Heart left ventricle (tissue), 13 donors: ENCODE measurements at regions not wholly inside any gene's neighbourhood (a gene's known extent, or its start where the extent isn't known, plus 50 kb on each side); places are given as distances from the start of the nearest gene placed in this dataset.

Source experiments
- CTCF ChIP-seq, 12 donors: fragments of 200-600 bp; sonication (generic) in 4 of 12; IDR thresholded peaks; one replicate each; pipeline versions ENCODE4 v1.5.0 to v1.8.0; 2018 to 2022; ENCODE audit warnings: antibody characterized with exemption in 12 of 12, mild to moderate bottlenecking in 5 of 12
- POLR2A ChIP-seq, 2 donors: fragments of 450-650 bp; IDR thresholded peaks; one replicate each; pipeline ENCODE4 v1.6.1; 2017; ENCODE audit warnings: antibody characterized with exemption in 2 of 2, mild to moderate bottlenecking in 2 of 2, moderate library complexity in 2 of 2
- donor health status: ischemic (EF 13 %, LVEDD 7.1; RV severe dilation, severe dysfunction).
- donor health status: DM: no; HTN: yes; CAD: no.
- donor health status: DM: no; HTN: no; CAD: no.
- donor health status: ischemic (EF 25% LVEDD 6.9; RV normal size, moderate dysfunction).
- donor health status: ischemic (EF 25% LVEDD 5.7; RV mildly dilated, moderate dysfunction).
- donor health status: ischemic (EF 35%, LVEDD 5.7; RV mildly dilated, moderate dysfunction).
- donor health status: nonischemic (EF 11% LVEDD 7.7; RV severe dilation, severe dysfunction).
- donor health status: DM: yes; HTN: yes; CAD: no.
- donor health status: PGD.
- donor health status: ischemic (EF 29% LVEDD 5.4; RV normal size, mild dysfunction).
- donor health status: nonischemic (EF 23%, LVEDD 6.1; RV moderate dilation, normal function).

- TF ChIP-seq POLR2A (IDR thresholded peaks at IDR 0.05), result no peak
- TF ChIP-seq CTCF (IDR thresholded peaks at IDR 0.05), result no peak
Measured at GRCh38 chr5:110268283-110268682, 458.2 kb downstream of the TMEM232 start.
